HG02970 (cell line): ENCODE measurements at regions not wholly inside any gene's neighbourhood (a gene's known extent, or its start where the extent isn't known, plus 50 kb on each side); places are given as distances from the start of the nearest gene placed in this dataset.

Experiments used
- ATAC-seq: cut with Tn5 transposase; IDR thresholded peaks from one replicate; pipeline ENCODE4 v1.9.1; 2021; ENCODE audit warnings: mild to moderate bottlenecking, moderate library complexity, moderate number of reproducible peaks; ENCODE audit not compliant: unreplicated experiment, low FRiP score

- peak; percentile 46 for ATAC-seq
Measured at GRCh38 chr5:88666761-88667495, 216.1 kb downstream of the MEF2C start.

- ATAC-seq, result no peak
Measured at GRCh38 chr5:88665750-88666215, 217.2 kb downstream of the MEF2C start.

GRCh38 chr5:88664645-88665044 lies 218.3 kb downstream of the MEF2C start:
- no peak for ATAC-seq

GRCh38 chr5:88663793-88664216 lies 219.2 kb downstream of the MEF2C start:
- ATAC-seq, result no peak

- no peak for ATAC-seq
Measured at GRCh38 chr5:88662846-88663245, 220.1 kb downstream of the MEF2C start.

- no peak for ATAC-seq
Measured at GRCh38 chr5:88661806-88662207, 221.2 kb downstream of the MEF2C start.

GRCh38 chr5:88660947-88661805 lies 221.8 kb downstream of the MEF2C start:
- peak; percentile 76 for ATAC-seq

- ATAC-seq, result peak; percentile 19
Measured at GRCh38 chr5:88660264-88660946, 222.6 kb downstream of the MEF2C start.

- no peak for ATAC-seq
Measured at GRCh38 chr5:88659529-88660263, 223.3 kb downstream of the MEF2C start.

- no peak for ATAC-seq
Measured at GRCh38 chr5:88658886-88659285, 224.1 kb downstream of the MEF2C start.

- ATAC-seq, result no peak
Measured at GRCh38 chr5:88657906-88658775, 224.8 kb downstream of the MEF2C start.

GRCh38 chr5:88657136-88657535 lies 225.8 kb downstream of the MEF2C start:
- ATAC-seq, result no peak

GRCh38 chr5:88656221-88656950 lies 226.6 kb downstream of the MEF2C start:
- ATAC-seq, result no peak

- no peak for ATAC-seq
Measured at GRCh38 chr5:88653471-88653870, 229.5 kb downstream of the MEF2C start.

- no peak for ATAC-seq
Measured at GRCh38 chr5:88647901-88648300, 235.1 kb downstream of the MEF2C start.

GRCh38 chr5:88646866-88647265 lies 236.1 kb downstream of the MEF2C start:
- ATAC-seq, result no peak

GRCh38 chr5:88644676-88645075 lies 238.3 kb downstream of the MEF2C start:
- ATAC-seq, result no peak

- no peak for ATAC-seq
Measured at GRCh38 chr5:88643315-88643714, 239.7 kb downstream of the MEF2C start.

GRCh38 chr5:88634014-88634413 lies 249.0 kb downstream of the MEF2C start:
- ATAC-seq, result no peak
